Uterus (tissue), 3 donors: ENCODE measurements at regions not wholly inside any gene's neighbourhood (a gene's known extent, or its start where the extent isn't known, plus 50 kb on each side); places are given as distances from the start of the nearest gene placed in this dataset.

Source experiments
- DNase-seq, 2 donors: peaks; one replicate each; pipeline ENCODE4 v3.0.0-alpha.2; 2019 to 2020
- H3K27ac ChIP-seq, 2 donors: fragments of 200-600 bp; sonication (generic); 1 replicate in 1 of 2; 2 replicates in 1 of 2; pipeline ENCODE4 v1.5.1; 2016 to 2018
- H3K27me3 ChIP-seq, 2 donors: fragments of 200-600 bp; sonication (generic); one replicate each; pipeline ENCODE4 v1.5.1; 2018 to 2019; ENCODE audit warnings: control low read depth in 1 of 2
- H3K36me3 ChIP-seq, 2 donors: fragments of 200-600 bp; sonication (generic); one replicate each; pipeline ENCODE4 v1.5.1; 2019; ENCODE audit warnings: control low read depth in 1 of 2
- H3K4me1 ChIP-seq, 2 donors: fragments of 200-600 bp; sonication (generic); one replicate each; pipeline ENCODE4 v1.5.1; 2018 to 2019; ENCODE audit warnings: control low read depth in 1 of 2
- H3K4me3 ChIP-seq, 2 donors: fragments of 200-600 bp; sonication (generic); 1 replicate in 1 of 2; 2 replicates in 1 of 2; pipeline ENCODE4 v1.5.1; 2018 to 2019; ENCODE audit warnings: mild to moderate bottlenecking in 1 of 2
- H3K9me3 ChIP-seq, 2 donors: fragments of 200-600 bp; sonication (generic); one replicate each; pipeline ENCODE4 v1.5.1; 2019; ENCODE audit warnings: control low read depth in 1 of 2
- CTCF ChIP-seq, 4 experiments: fragments of 200-600 bp in 2 of 4; fragments of 450-650 bp in 2 of 4; sonication (generic) in 2 of 4; IDR thresholded peaks; one replicate each; pipeline ENCODE4 v1.5.1; 2016 to 2019; ENCODE audit warnings: antibody characterized with exemption in 4 of 4, mild to moderate bottlenecking in 2 of 4, moderate library complexity in 1 of 4
- POLR2A ChIP-seq, 2 donors: fragments of 450-650 bp; IDR thresholded peaks; one replicate each; pipeline ENCODE4 v1.6.1; 2016; ENCODE audit warnings: antibody characterized with exemption in 2 of 2, mild to moderate bottlenecking in 1 of 2, moderate library complexity in 1 of 2
- intact Hi-C: fragments of 100-400 bp; cut with DNase I; formaldehyde crosslinking; loops from one replicate; pipeline ENCODE4 v1.15.1; 2023; ENCODE audit warnings: low total_unique reads
- donor health status: DM: yes; HTN: yes; CAD: no.

- no peak for DNase-seq
- Histone ChIP-seq H3K27ac (no peak overlapping the region), H3K27me3 (no peaks in the 10 kb centered on the region), H3K9me3 (no peaks in the 10 kb centered on the region), H3K4me1 (peaks cover 0 to 5% of the 10 kb centered on the region in 2 donors), H3K36me3 (no peaks in the 10 kb centered on the region), H3K4me3 (no peak overlapping the region)
- intact Hi-C loops: no loop called here
- no peak for TF ChIP-seq POLR2A (IDR thresholded peaks at IDR 0.05)
- no peak for TF ChIP-seq CTCF (IDR thresholded peaks at IDR 0.05)
These were observed 100.7 kb upstream of the TMEM106B start for GRCh38 chr7:12110425-12110824.

GRCh38 chr7:12111422-12112405 is 99.4 kb upstream of the TMEM106B start:
- Histone ChIP-seq H3K27me3 (no peaks in the 10 kb centered on the region), H3K4me1 (peaks cover 0 to 5% of the 10 kb centered on the region in 2 donors), H3K36me3 (no peaks in the 10 kb centered on the region), H3K4me3 (peak overlapping the region; percentile 4 to 11), H3K9me3 (no peaks in the 10 kb centered on the region), H3K27ac (peak overlapping the region in 1 of 2 donors; percentile 54)
- DNase-seq: peak; percentile 17 to 39
- no peak for TF ChIP-seq POLR2A (IDR thresholded peaks at IDR 0.05)
- TF ChIP-seq CTCF (IDR thresholded peaks at IDR 0.05): no peak
- intact Hi-C loops: no loop called here

GRCh38 chr7:12117170-12117569 is 93.9 kb upstream of the TMEM106B start:
- H3K36me3 ChIP-seq: no peaks in the 10 kb centered on the region
- no peak overlapping the region for H3K27ac ChIP-seq
- intact Hi-C loops: no loop called here
- H3K4me3 ChIP-seq: no peak overlapping the region
- no peaks in the 10 kb centered on the region for H3K27me3 ChIP-seq
- TF ChIP-seq POLR2A (IDR thresholded peaks at IDR 0.05) (no peak), CTCF (IDR thresholded peaks at IDR 0.05) (no peak)
- DNase-seq: no peak
- H3K9me3 ChIP-seq: no peaks in the 10 kb centered on the region
- no peaks in the 10 kb centered on the region for H3K4me1 ChIP-seq

- TF ChIP-seq CTCF (IDR thresholded peaks at IDR 0.05): no peak
- TF ChIP-seq POLR2A (IDR thresholded peaks at IDR 0.05): no peak
- Histone ChIP-seq H3K36me3 (no peaks in the 10 kb centered on the region), H3K4me1 (no peaks in the 10 kb centered on the region), H3K27me3 (no peaks in the 10 kb centered on the region), H3K4me3 (no peak overlapping the region), H3K27ac (no peak overlapping the region), H3K9me3 (no peaks in the 10 kb centered on the region)
- intact Hi-C loops: no loop called here
- DNase-seq: no peak
These were observed 91.3 kb upstream of the TMEM106B start for GRCh38 chr7:12119620-12120303.

- TF ChIP-seq POLR2A (IDR thresholded peaks at IDR 0.05) (no peak), CTCF (IDR thresholded peaks at IDR 0.05) (no peak)
- Histone ChIP-seq H3K27me3 (no peaks in the 10 kb centered on the region), H3K4me3 (no peak overlapping the region), H3K4me1 (no peaks in the 10 kb centered on the region), H3K9me3 (no peaks in the 10 kb centered on the region), H3K27ac (no peak overlapping the region), H3K36me3 (no peaks in the 10 kb centered on the region)
- intact Hi-C loops: no loop called here
- DNase-seq: no peak
These were observed 90.5 kb upstream of the TMEM106B start for GRCh38 chr7:12120632-12121031.
